NCI-H748 (cell line): ENCODE measurements at regions not wholly inside any gene's neighbourhood (a gene's known extent, or its start where the extent isn't known, plus 50 kb on each side); places are given as distances from the start of the nearest gene placed in this dataset.
"Not testable (repeated sequence)": the region's sequence is repeated elsewhere in the genome, so short reads cannot be mapped to it uniquely, and the experiment has no call there.

ENCODE experiments used
- DNase-seq: peaks from one replicate; lab custom pipeline; 2025; ENCODE audit not compliant: unreplicated experiment; lab: John Stamatoyannopoulos, UW

GRCh38 chrX:8027827-8028226 is 100.6 kb upstream of the PNPLA4 start:
- DNase-seq, result no peak

- DNase-seq, result no peak
Observed at GRCh38 chrX:8025705-8026104, 98.5 kb upstream of the PNPLA4 start.

GRCh38 chrX:8018934-8019333 is 91.7 kb upstream of the PNPLA4 start:
- DNase-seq, result no peak

DNA sequence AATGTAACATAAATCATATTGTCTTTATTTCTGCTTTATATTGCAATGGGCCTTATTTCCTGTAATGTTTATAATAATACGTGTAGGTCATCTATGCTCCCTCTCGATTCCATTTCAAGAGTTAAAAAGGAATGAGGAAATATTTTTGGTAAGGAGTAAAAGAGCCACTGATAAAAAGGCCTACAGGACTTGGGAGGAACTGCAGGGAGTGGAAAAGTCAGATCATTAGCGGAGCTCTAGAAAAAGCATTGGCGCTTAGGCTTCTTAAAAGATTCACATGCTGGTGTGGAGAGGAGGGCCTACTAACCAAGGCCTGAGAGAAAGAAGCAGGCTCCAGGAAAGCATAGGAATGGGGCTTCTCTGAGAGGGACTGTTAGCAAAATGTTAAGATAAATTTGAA is 82.9 kb upstream of the PNPLA4 start:
- peak; percentile 3 for DNase-seq

- DNase-seq, result peak; percentile 11
Observed at GRCh38 chrX:8005678-8006347, 78.6 kb upstream of the PNPLA4 start.

- DNase-seq, result no peak
Observed at GRCh38 chrX:8003147-8003883, 76.1 kb upstream of the PNPLA4 start.

DNA sequence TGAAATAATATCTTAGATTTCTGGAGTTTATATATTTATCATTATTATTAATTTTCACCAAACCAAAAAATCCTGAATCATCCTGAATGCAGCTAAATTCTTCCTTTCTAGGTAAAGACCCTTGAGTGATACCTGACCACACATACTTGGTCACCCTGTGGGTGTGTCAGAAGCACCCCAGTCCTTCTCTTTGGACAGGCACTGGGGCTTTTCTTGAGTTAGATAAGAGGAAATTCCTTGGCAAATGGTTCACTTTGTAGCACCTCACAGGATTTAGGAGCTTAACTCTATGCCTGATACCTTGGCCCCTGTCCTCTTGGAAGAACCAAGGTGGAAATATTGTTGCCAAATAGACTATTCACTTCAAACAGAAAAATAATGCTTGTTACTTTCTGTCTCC is 69.6 kb upstream of the PNPLA4 start:
- no peak for DNase-seq

GRCh38 chrX:7996414-7996813 is 69.2 kb upstream of the PNPLA4 start:
- peak; percentile 49 for DNase-seq

DNA sequence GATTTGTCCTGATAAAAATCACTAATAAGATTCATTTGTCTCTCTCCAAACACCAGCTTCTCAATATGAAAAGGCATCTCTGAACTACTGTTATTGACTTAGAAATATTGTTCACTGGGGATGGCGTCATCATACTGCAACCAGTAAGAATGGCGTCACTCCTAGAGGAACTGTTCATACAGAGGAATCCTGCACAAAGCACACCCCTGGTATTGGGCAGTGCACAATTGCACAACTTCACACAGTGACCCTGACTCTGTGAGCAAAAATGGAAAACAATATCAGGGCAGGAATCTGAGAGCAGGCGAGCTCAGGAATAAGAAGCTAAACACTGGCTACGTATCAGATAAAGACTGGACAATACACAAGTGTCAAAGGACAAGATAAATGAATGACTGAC is 66.7 kb upstream of the PNPLA4 start:
- no peak for DNase-seq

- DNase-seq, result not testable (repeated sequence)
Observed at GRCh38 chrX:7988013-7988759, 61.0 kb upstream of the PNPLA4 start.

DNA sequence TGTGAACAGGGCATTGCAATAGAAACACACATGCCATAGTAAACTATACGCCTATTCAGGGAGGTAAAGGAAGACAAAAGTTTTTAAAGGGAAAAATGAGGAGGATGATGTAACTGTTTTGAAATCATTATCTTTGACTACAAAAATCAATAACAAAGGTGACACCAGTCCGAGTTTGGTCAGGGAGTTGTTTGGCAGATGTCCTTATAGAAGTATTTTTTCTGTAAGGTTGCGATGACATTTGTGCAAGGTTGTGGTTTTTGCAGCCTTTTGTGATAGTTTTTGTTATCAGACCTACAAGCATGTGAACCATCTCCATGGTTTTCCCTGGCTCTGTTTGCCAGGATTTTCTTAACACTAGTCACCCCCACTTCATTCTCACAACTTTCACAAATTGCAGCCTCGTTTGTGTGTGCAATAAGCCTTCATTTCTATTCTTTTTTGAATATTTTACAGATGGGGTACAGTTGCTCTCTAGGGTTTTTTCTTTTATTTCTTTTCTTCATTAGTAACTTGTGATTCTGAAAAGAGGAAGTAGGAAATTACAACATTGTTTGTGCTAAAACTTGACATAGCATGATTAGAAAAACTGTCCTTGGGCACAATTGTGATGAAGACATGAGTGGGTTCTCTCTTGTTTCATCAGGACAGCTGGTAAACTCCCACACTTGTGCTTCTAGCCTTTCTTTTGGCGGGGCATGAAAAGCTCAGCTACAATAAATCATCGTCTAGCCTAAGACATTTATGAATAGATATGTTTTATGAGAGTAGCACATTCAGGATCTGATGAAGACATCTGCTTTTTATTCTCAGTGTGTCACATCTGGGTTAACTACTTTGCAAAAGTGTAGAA is 60.2 kb upstream of the PNPLA4 start:
- no peak for DNase-seq

DNA sequence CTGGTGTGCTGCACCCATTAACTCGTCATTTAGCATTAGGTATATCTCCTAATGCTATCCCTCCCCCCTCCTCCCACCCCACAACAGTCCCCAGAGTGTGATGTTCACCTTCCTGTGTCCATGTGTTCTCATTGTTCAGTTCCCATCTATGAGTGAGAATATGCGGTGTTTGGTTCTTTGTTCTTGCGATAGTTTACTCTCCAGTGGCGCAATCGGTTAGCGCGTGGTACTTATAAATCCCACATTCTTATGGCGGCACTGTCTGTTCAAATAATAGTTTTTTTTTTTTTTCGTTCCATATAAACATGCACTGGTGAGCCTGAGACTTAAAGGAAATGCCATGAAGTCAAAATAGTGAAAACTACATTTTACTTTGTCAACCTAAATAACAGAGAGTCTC is 59.5 kb upstream of the PNPLA4 start:
- DNase-seq, result not testable (repeated sequence)

- no peak for DNase-seq
Observed at GRCh38 chrX:7985568-7985967, 58.4 kb upstream of the PNPLA4 start.

GRCh38 chrX:7983581-7983980 is 56.4 kb upstream of the PNPLA4 start:
- no peak for DNase-seq
